ENCODE measurements at regions not wholly inside any gene's neighbourhood (a gene's known extent, or its start where the extent isn't known, plus 50 kb on each side); places are given as distances from the start of the nearest gene placed in this dataset.

DNA sequence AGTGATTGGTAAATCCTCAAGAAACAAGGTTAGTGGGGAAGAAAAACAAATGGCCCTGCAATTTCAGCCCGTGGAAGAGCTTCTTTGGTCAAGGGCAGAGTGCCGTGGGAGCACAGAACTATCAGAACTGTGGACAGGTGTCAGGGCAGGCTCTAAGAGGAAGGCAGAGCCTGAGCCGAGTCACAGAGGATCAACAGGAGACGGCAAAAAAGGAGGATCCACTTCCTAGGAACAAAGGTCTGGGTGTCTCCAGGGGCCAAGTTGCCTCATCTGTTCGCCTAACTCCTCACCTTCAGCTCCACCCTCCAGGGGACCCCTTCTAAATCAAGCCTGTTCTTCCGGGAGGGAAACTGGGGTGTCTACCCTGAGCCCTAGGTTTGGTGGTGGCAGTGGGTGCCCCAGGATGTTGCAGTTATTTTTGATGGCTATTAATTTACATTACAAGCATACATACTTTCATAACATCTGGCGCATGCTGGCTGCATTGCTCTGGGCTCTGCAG lies 88.0 kb downstream of the FEM1C start:
- Histone ChIP-seq H3K4me1 (ENCODE audit: insufficient read depth) (peaks cover 30% of the 10 kb centered on the region), H4K20me1 (ENCODE audit: insufficient read depth, poor library complexity, severe bottlenecking) (no peaks in the 10 kb centered on the region), H3K79me2 (no peaks in the 10 kb centered on the region), H3K9me3 (ENCODE audit: low read depth) (no peaks in the 10 kb centered on the region), H3K27ac (peak overlapping the region; percentile 94), H3K9me2 (replicated peaks; ENCODE audit: insufficient read depth) (no peaks in the 10 kb centered on the region), H2AFZ (no peak overlapping the region), H3K4me3 (no peak overlapping the region), H3K27me3 (no peaks in the 10 kb centered on the region), H3K36me3 (replicated peaks; ENCODE audit: insufficient read depth, low read depth) (no peaks in the 10 kb centered on the region), H3K4me2 (no peak overlapping the region)
- WGBS (ENCODE audit: low lambda C conversion rate, missing lambda C conversion rate), result 76% methylated on average over 7 of the region's 7 CpGs
- DNase-seq (ENCODE audit: low spot score), result no peak
- TF ChIP-seq EZH2phosphoT487 (IDR thresholded peaks at IDR 0.05; ENCODE audit: low read depth, severe bottlenecking, unreplicated experiment) (no peak), EZH2 (IDR thresholded peaks at IDR 0.05; ENCODE audit: borderline replicate concordance) (no peak)
- TF ChIP-seq, protein P1, sequence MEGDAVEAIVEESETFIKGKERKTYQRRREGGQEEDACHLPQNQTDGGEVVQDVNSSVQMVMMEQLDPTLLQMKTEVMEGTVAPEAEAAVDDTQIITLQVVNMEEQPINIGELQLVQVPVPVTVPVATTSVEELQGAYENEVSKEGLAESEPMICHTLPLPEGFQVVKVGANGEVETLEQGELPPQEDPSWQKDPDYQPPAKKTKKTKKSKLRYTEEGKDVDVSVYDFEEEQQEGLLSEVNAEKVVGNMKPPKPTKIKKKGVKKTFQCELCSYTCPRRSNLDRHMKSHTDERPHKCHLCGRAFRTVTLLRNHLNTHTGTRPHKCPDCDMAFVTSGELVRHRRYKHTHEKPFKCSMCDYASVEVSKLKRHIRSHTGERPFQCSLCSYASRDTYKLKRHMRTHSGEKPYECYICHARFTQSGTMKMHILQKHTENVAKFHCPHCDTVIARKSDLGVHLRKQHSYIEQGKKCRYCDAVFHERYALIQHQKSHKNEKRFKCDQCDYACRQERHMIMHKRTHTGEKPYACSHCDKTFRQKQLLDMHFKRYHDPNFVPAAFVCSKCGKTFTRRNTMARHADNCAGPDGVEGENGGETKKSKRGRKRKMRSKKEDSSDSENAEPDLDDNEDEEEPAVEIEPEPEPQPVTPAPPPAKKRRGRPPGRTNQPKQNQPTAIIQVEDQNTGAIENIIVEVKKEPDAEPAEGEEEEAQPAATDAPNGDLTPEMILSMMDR (IDR thresholded peaks at IDR 0.05; ENCODE audit: poor library complexity), result no peak

DNA sequence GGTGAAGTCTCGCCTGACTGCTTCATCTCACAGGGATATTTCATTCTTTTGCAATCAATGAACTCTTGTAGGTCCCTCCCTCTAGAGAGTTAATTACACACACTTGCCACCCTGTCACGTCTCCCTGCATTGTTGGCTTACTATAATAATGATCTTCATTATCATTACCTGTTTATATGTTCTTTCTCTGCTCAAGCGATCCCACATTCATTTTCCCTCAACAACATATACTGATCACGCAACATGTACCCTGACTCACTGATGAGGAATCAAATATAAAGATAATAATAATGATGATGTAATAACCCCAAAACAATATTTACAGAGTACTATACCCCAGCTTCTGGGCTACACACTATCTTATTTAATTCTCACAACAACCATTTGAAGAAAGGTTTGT lies 88.5 kb downstream of the FEM1C start:
- no peak overlapping the region for H2AFZ ChIP-seq

DNA sequence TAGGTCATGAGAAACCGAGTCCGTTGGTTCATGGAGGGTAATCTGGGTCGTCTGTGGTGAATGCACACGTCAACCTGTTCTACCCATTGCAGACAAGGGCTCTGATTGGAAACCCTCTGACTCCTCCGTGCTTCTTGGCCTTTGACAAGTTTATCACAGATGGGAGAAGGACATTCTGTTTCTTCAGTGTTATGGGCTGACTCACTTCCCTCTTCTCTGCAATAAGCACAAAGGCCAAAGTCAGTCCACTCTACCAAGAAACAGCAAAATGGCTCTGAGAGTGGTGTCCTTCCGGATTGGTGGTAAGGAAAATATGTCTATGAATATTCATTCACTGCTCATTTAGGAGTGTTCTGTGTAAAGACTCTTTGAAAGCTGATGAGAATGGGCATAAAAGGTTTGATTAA lies 89.3 kb downstream of the FEM1C start:
- 81% methylated on average over 6 of the region's 6 CpGs for WGBS (ENCODE audit: low lambda C conversion rate, missing lambda C conversion rate)

More for the DNA sequence above, 88.5 kb downstream of the FEM1C start:
- H3K4me2 ChIP-seq, result no peak overlapping the region
- peak overlapping the region; percentile 94 for H3K27ac ChIP-seq
- H3K9me2 ChIP-seq (replicated peaks; ENCODE audit: insufficient read depth), result no peaks in the 10 kb centered on the region
- H3K27me3 ChIP-seq, result no peaks in the 10 kb centered on the region
- no peaks in the 10 kb centered on the region for H3K79me2 ChIP-seq
- H4K20me1 ChIP-seq (ENCODE audit: insufficient read depth, poor library complexity, severe bottlenecking), result no peaks in the 10 kb centered on the region
- WGBS (ENCODE audit: low lambda C conversion rate, missing lambda C conversion rate), result 89% methylated on average over 4 of the region's 4 CpGs
- TF ChIP-seq EZH2phosphoT487 (IDR thresholded peaks at IDR 0.05; ENCODE audit: low read depth, severe bottlenecking, unreplicated experiment) (no peak), EZH2 (IDR thresholded peaks at IDR 0.05; ENCODE audit: borderline replicate concordance) (no peak)
- TF ChIP-seq, protein P1 (IDR thresholded peaks at IDR 0.05; ENCODE audit: poor library complexity), result no peak
- H3K9me3 ChIP-seq (ENCODE audit: low read depth), result no peaks in the 10 kb centered on the region
- peaks cover 33% of the 10 kb centered on the region for H3K4me1 ChIP-seq (ENCODE audit: insufficient read depth)
- DNase-seq (ENCODE audit: low spot score), result no peak
- no peaks in the 10 kb centered on the region for H3K36me3 ChIP-seq (replicated peaks; ENCODE audit: insufficient read depth, low read depth)
- no peak overlapping the region for H3K4me3 ChIP-seq

More for the DNA sequence above, 89.3 kb downstream of the FEM1C start:
- peak; percentile 51 for DNase-seq (ENCODE audit: low spot score)
- no peak overlapping the region for H3K4me2 ChIP-seq
- no peaks in the 10 kb centered on the region for H3K9me3 ChIP-seq (ENCODE audit: low read depth)
- H3K79me2 ChIP-seq, result no peaks in the 10 kb centered on the region
- H3K27ac ChIP-seq, result peak overlapping the region; percentile 94
- H4K20me1 ChIP-seq (ENCODE audit: insufficient read depth, poor library complexity, severe bottlenecking), result no peaks in the 10 kb centered on the region
- no peak overlapping the region for H3K4me3 ChIP-seq
- H3K36me3 ChIP-seq (replicated peaks; ENCODE audit: insufficient read depth, low read depth), result no peaks in the 10 kb centered on the region
- H3K9me2 ChIP-seq (replicated peaks; ENCODE audit: insufficient read depth), result no peaks in the 10 kb centered on the region
- no peak overlapping the region for H2AFZ ChIP-seq
- no peaks in the 10 kb centered on the region for H3K27me3 ChIP-seq
- TF ChIP-seq EZH2phosphoT487 (IDR thresholded peaks at IDR 0.05; ENCODE audit: low read depth, severe bottlenecking, unreplicated experiment) (no peak), EZH2 (IDR thresholded peaks at IDR 0.05; ENCODE audit: borderline replicate concordance) (no peak)
- TF ChIP-seq, protein P1 (IDR thresholded peaks at IDR 0.05; ENCODE audit: poor library complexity), result no peak
- H3K4me1 ChIP-seq (ENCODE audit: insufficient read depth), result peaks cover 40% of the 10 kb centered on the region

Data from hepatocyte (in vitro differentiated cells).